ENCODE measurements at regions not wholly inside any gene's neighbourhood (a gene's known extent, or its start where the extent isn't known, plus 50 kb on each side); places are given as distances from the start of the nearest gene placed in this dataset.
A peak's percentile ranks its signal among the peaks of the same experiment; 100 is the strongest.

GRCh38 chr11:23041001-23041503, 180.8 kb upstream of the CCDC179 start:
- Histone ChIP-seq H3K36me3 (ENCODE audit: low read depth) (no peaks in the 10 kb centered on the region), H3K4me3 (no peak overlapping the region), H3K4me1 (ENCODE audit: low read depth) (no peaks in the 10 kb centered on the region), H3K9me3 (no peaks in the 10 kb centered on the region)
- intact Hi-C loops (cut with DNase I, micrococcal nuclease): no loop called here
- ATAC-seq (peak; percentile 98), DNase-seq (peak in 1 of 3 donors; percentile 56)
- TF ChIP-seq CTCF (IDR thresholded peaks at IDR 0.05): no peak

DNA sequence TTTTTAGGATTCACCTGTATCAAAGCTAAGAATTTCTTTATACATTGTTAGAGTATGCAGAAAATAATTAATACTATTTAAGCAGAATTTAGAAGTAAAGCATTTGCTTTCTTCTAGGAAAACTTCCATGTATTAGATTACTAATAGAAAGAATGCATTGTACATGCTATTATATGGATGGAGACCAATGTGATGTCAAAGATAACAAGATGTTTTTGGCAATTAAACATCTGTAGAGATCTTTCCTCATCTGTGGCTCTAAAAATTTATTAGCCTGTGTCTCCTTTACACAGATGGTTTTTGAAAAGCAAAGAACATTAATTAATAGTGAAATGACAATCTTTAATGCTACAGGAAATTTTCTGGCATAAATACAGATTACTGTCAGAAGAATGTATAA, 198.4 kb upstream of the CCDC179 start:
- ATAC-seq (no peak), DNase-seq (no peak)
- intact Hi-C loops (cut with DNase I, micrococcal nuclease): no loop called here
- Histone ChIP-seq H3K4me3 (no peak overlapping the region), H3K4me1 (ENCODE audit: low read depth) (no peaks in the 10 kb centered on the region), H3K9me3 (no peaks in the 10 kb centered on the region), H3K36me3 (ENCODE audit: low read depth) (no peaks in the 10 kb centered on the region)
- TF ChIP-seq CTCF (IDR thresholded peaks at IDR 0.05): no peak

GRCh38 chr11:23063276-23063675, 203.0 kb upstream of the CCDC179 start:
- ATAC-seq: no peak
- H3K4me1 ChIP-seq (ENCODE audit: low read depth): no peaks in the 10 kb centered on the region
- intact Hi-C loops (cut with DNase I, micrococcal nuclease): no loop called here
- no peaks in the 10 kb centered on the region for H3K36me3 ChIP-seq (ENCODE audit: low read depth)
- no peak for TF ChIP-seq CTCF (IDR thresholded peaks at IDR 0.05)
- DNase-seq: no peak
- H3K4me3 ChIP-seq: no peak overlapping the region
- H3K9me3 ChIP-seq: no peaks in the 10 kb centered on the region

- H3K36me3 ChIP-seq (ENCODE audit: low read depth): no peaks in the 10 kb centered on the region
- H3K4me1 ChIP-seq (ENCODE audit: low read depth): no peaks in the 10 kb centered on the region
- intact Hi-C loops (cut with DNase I, micrococcal nuclease): no loop called here
- no peak overlapping the region for H3K4me3 ChIP-seq
- TF ChIP-seq CTCF (IDR thresholded peaks at IDR 0.05): no peak
- no peak for DNase-seq
- H3K9me3 ChIP-seq: no peaks in the 10 kb centered on the region
- ATAC-seq: peak; percentile 63
These were observed 218.2 kb upstream of the CCDC179 start for GRCh38 chr11:23078289-23078971.

DNA sequence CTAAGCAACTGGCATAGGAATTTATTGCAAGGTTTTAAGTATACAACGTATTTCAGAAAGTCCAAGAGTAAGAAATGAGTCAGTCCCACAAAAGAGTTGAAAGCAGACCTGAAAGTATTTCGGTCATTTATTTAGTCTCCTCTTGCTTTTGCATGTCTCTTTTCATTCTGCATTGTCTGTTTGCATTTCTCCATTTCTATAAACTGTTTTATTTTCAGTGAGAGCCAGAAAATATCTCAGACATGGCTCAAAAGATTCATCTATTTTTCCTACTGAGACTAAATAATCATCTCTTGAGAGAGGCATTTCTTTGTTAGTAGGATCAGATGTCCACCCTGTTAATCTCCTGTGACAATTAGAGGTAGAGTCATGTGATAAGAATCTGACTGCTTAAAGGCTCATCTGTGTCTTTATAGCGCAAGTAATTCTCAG, 219.1 kb upstream of the CCDC179 start:
- no peak for TF ChIP-seq CTCF (IDR thresholded peaks at IDR 0.05)
- H3K4me1 ChIP-seq (ENCODE audit: low read depth): no peaks in the 10 kb centered on the region
- no peak overlapping the region for H3K4me3 ChIP-seq
- DNase-seq: no peak
- no peaks in the 10 kb centered on the region for H3K9me3 ChIP-seq
- ATAC-seq: no peak
- H3K36me3 ChIP-seq (ENCODE audit: low read depth): no peaks in the 10 kb centered on the region
- intact Hi-C loops (cut with DNase I, micrococcal nuclease): no loop called here
